ENCODE measurements at regions not wholly inside any gene's neighbourhood (a gene's known extent, or its start where the extent isn't known, plus 50 kb on each side); places are given as distances from the start of the nearest gene placed in this dataset.
A peak's percentile ranks its signal among the peaks of the same experiment; 100 is the strongest.

GRCh38 chr15:69982037-69982436, 115.7 kb downstream of the TLE3 start:
- POLR2A ChIA-PET: interaction anchor here (1.3 kb wide), 1 partner anchor 9 kb away, joined by 4 read pairs; no protein-coding TSS in a partner anchor
- Mint-ChIP-seq H3K4me3 (ENCODE audit: unreplicated experiment) (no peak overlapping the region), H3K9me3 (ENCODE audit: unreplicated experiment) (no peaks in the 10 kb centered on the region), H3K36me3 (ENCODE audit: insufficient read depth, unreplicated experiment) (no peaks in the 10 kb centered on the region), H3K27me3 (ENCODE audit: insufficient read depth, unreplicated experiment) (peaks cover 53% of the 10 kb centered on the region), H3K27ac (ENCODE audit: low read depth, unreplicated experiment) (no peak overlapping the region), H3K4me1 (ENCODE audit: insufficient read depth, unreplicated experiment) (no peaks in the 10 kb centered on the region)
- TF ChIP-seq, protein P1, sequence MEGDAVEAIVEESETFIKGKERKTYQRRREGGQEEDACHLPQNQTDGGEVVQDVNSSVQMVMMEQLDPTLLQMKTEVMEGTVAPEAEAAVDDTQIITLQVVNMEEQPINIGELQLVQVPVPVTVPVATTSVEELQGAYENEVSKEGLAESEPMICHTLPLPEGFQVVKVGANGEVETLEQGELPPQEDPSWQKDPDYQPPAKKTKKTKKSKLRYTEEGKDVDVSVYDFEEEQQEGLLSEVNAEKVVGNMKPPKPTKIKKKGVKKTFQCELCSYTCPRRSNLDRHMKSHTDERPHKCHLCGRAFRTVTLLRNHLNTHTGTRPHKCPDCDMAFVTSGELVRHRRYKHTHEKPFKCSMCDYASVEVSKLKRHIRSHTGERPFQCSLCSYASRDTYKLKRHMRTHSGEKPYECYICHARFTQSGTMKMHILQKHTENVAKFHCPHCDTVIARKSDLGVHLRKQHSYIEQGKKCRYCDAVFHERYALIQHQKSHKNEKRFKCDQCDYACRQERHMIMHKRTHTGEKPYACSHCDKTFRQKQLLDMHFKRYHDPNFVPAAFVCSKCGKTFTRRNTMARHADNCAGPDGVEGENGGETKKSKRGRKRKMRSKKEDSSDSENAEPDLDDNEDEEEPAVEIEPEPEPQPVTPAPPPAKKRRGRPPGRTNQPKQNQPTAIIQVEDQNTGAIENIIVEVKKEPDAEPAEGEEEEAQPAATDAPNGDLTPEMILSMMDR (IDR thresholded peaks at IDR 0.05; ENCODE audit: unreplicated experiment): no peak
- intact Hi-C loops (cut with micrococcal nuclease): no loop called here
- no peak for DNase-seq (ENCODE audit: unreplicated experiment)
- no TSS peak for BruUV-seq (replicated peaks)
- CTCF ChIA-PET: no interaction called here

- H3K27ac Mint-ChIP-seq (ENCODE audit: low read depth, unreplicated experiment): no peak overlapping the region
- intact Hi-C loops (cut with micrococcal nuclease): no loop called here
- BruUV-seq (replicated peaks): no TSS peak
- H3K4me1 Mint-ChIP-seq (ENCODE audit: insufficient read depth, unreplicated experiment): no peaks in the 10 kb centered on the region
- TF ChIP-seq, protein P1 (IDR thresholded peaks at IDR 0.05; ENCODE audit: unreplicated experiment): no peak
- DNase-seq (ENCODE audit: unreplicated experiment): peak; percentile 33
- peaks cover 70% of the 10 kb centered on the region for H3K27me3 Mint-ChIP-seq (ENCODE audit: insufficient read depth, unreplicated experiment)
- no peaks in the 10 kb centered on the region for H3K9me3 Mint-ChIP-seq (ENCODE audit: unreplicated experiment)
- H3K4me3 Mint-ChIP-seq (ENCODE audit: unreplicated experiment): no peak overlapping the region
- no peaks in the 10 kb centered on the region for H3K36me3 Mint-ChIP-seq (ENCODE audit: insufficient read depth, unreplicated experiment)
- CTCF ChIA-PET: no interaction called here
- POLR2A ChIA-PET: interaction anchor here (1.6 kb wide), 1 partner anchor 10 kb away, joined by 3 read pairs; no protein-coding TSS in a partner anchor
Measured at GRCh38 chr15:69983696-69984265, 113.9 kb downstream of the TLE3 start.

- CTCF ChIA-PET: interaction anchor here (0.6 kb wide), 1 partner anchor 80 kb away, joined by 3 read pairs; no protein-coding TSS in a partner anchor
- H3K27me3 Mint-ChIP-seq (ENCODE audit: insufficient read depth, unreplicated experiment): peaks cover 76% of the 10 kb centered on the region
- H3K4me1 Mint-ChIP-seq (ENCODE audit: insufficient read depth, unreplicated experiment): no peaks in the 10 kb centered on the region
- BruUV-seq (replicated peaks): no TSS peak
- no peak for DNase-seq (ENCODE audit: unreplicated experiment)
- POLR2A ChIA-PET: no interaction called here
- TF ChIP-seq, protein P1 (IDR thresholded peaks at IDR 0.05; ENCODE audit: unreplicated experiment): no peak
- H3K27ac Mint-ChIP-seq (ENCODE audit: low read depth, unreplicated experiment): no peak overlapping the region
- no peaks in the 10 kb centered on the region for H3K9me3 Mint-ChIP-seq (ENCODE audit: unreplicated experiment)
- no peaks in the 10 kb centered on the region for H3K36me3 Mint-ChIP-seq (ENCODE audit: insufficient read depth, unreplicated experiment)
- no peak overlapping the region for H3K4me3 Mint-ChIP-seq (ENCODE audit: unreplicated experiment)
- intact Hi-C loops (cut with micrococcal nuclease): no loop called here
Measured at GRCh38 chr15:69987492-69988489, 109.9 kb downstream of the TLE3 start.

DNA sequence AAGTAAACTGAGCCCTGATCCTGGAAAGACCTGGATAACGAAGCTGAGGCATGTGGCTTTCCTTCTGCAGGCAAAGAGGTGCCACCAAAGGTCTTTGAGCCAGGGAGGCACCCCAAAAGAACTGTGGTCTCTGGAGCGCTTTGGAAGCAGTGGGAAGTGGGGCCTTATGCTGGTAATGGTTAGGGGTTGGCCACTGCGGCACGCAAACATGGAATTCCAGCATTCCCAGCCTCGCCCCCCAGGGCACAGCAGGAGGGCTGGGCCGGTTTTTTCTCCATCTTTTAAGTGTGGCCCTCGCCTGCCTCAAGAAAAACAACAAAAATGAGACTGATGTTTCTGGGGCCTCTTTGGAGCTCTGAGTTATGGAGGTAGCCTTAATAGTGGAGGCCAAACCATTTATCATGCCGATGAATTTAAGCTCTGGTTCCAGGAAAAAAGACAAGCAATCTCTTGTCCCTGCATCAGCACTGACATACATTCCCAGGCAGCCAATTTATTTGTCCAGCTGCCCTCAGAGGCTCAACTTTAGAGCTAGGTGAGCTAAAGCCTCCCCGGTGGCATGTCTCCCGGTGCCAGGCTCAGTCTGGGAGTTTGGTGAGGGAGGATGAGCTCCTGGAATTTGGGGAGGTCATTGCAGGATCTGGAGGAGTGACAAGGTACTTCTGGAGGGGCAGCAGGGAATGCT, 109.0 kb downstream of the TLE3 start:
- no peaks in the 10 kb centered on the region for H3K36me3 Mint-ChIP-seq (ENCODE audit: insufficient read depth, unreplicated experiment)
- H3K4me1 Mint-ChIP-seq (ENCODE audit: insufficient read depth, unreplicated experiment): no peaks in the 10 kb centered on the region
- no peaks in the 10 kb centered on the region for H3K9me3 Mint-ChIP-seq (ENCODE audit: unreplicated experiment)
- TF ChIP-seq, protein P1 (IDR thresholded peaks at IDR 0.05; ENCODE audit: unreplicated experiment): no peak
- no peak overlapping the region for H3K27ac Mint-ChIP-seq (ENCODE audit: low read depth, unreplicated experiment)
- H3K27me3 Mint-ChIP-seq (ENCODE audit: insufficient read depth, unreplicated experiment): peaks cover 82% of the 10 kb centered on the region
- CTCF ChIA-PET: no interaction called here
- BruUV-seq (replicated peaks): no TSS peak
- intact Hi-C loops (cut with micrococcal nuclease): no loop called here
- POLR2A ChIA-PET: no interaction called here
- DNase-seq (ENCODE audit: unreplicated experiment): no peak
- no peak overlapping the region for H3K4me3 Mint-ChIP-seq (ENCODE audit: unreplicated experiment)
